Liver (tissue), 3 donors: ENCODE measurements at regions not wholly inside any gene's neighbourhood (a gene's known extent, or its start where the extent isn't known, plus 50 kb on each side); places are given as distances from the start of the nearest gene placed in this dataset.

Experiments
- EGR1 ChIP-seq, 2 donors: IDR thresholded peaks; 2 replicates each; pipeline ENCODE4 v1.6.1; 2016 to 2018; ENCODE audit warnings: antibody characterized with exemption in 2 of 2, low read depth in 2 of 2
- HNF4A ChIP-seq, 2 donors: conservative IDR thresholded peaks; 2 replicates each; pipeline ENCODE4 v1.6.1; 2016; ENCODE audit warnings: antibody characterized with exemption in 2 of 2, mild to moderate bottlenecking in 2 of 2
- HNF4G ChIP-seq: IDR thresholded peaks from 2 replicates; pipeline ENCODE4 v1.6.1; 2016; ENCODE audit warnings: antibody characterized with exemption
- JUND ChIP-seq, 2 donors: IDR thresholded peaks; 2 replicates each; pipeline ENCODE4 v1.6.1; 2016; ENCODE audit warnings: antibody characterized with exemption in 2 of 2
- NR2F2 ChIP-seq: IDR thresholded peaks from 2 replicates; pipeline ENCODE4 v1.6.1; 2016; ENCODE audit warnings: antibody characterized with exemption
- RAD21 ChIP-seq, 2 donors: IDR thresholded peaks; 2 replicates each; pipeline ENCODE4 v1.6.1; 2016; ENCODE audit warnings: antibody characterized with exemption in 2 of 2, mild to moderate bottlenecking in 2 of 2
- RXRA ChIP-seq, 2 donors: IDR thresholded peaks; 2 replicates each; pipeline ENCODE4 v1.6.1; 2017 to 2018; ENCODE audit warnings: antibody characterized with exemption in 2 of 2, mild to moderate bottlenecking in 1 of 2
- TAF1 ChIP-seq: conservative IDR thresholded peaks from 2 replicates; pipeline ENCODE4 v1.6.1; 2016; ENCODE audit warnings: antibody characterized with exemption, mild to moderate bottlenecking
- YY1 ChIP-seq: IDR thresholded peaks from 2 replicates; pipeline ENCODE4 v1.6.1; 2016; ENCODE audit warnings: antibody characterized with exemption, mild to moderate bottlenecking
- TF ChIP-seq, protein P1 (sequence below): fragments of 150-350 bp; IDR thresholded peaks from 2 replicates; pipeline ENCODE4 v1.5.1; 2017; ENCODE audit warnings: improper control_type of control experiment, low read depth, low read length; ENCODE audit not compliant: missing input control
- TF ChIP-seq, protein P2 (sequence below): IDR thresholded peaks from 2 replicates; pipeline ENCODE4 v1.6.1; 2016; ENCODE audit warnings: antibody characterized with exemption
- TF ChIP-seq, protein P3 (sequence below): IDR thresholded peaks from 2 replicates; pipeline ENCODE4 v1.6.1; 2016; ENCODE audit warnings: antibody characterized with exemption
- TF ChIP-seq, protein P4 (sequence below): IDR thresholded peaks from 2 replicates; pipeline ENCODE4 v1.6.1; 2016; ENCODE audit warnings: antibody characterized with exemption, mild to moderate bottlenecking
- donor health status: healthy.
- donor health status: healthy.

DNA sequence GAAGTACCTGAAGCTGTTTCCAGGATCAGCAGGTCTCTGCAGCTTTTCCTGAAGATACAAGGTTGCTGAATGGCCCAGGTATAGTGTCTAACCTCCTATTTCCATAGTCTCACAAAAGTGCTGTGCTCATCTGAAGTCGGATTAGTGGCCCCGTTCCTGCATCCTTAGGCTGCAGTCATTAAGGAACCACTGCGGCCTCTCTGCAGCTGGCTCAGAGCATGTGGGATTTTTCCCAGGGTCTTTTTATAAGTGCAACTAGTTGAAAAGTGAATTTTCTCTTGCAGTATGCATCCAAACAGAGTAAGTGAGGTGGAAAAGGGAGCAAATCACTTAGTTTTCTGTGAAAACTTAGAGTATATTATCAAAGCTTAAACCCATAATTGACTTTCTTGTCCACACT lies 565.3 kb upstream of the NEGR1 start:
- TF ChIP-seq, protein P1, sequence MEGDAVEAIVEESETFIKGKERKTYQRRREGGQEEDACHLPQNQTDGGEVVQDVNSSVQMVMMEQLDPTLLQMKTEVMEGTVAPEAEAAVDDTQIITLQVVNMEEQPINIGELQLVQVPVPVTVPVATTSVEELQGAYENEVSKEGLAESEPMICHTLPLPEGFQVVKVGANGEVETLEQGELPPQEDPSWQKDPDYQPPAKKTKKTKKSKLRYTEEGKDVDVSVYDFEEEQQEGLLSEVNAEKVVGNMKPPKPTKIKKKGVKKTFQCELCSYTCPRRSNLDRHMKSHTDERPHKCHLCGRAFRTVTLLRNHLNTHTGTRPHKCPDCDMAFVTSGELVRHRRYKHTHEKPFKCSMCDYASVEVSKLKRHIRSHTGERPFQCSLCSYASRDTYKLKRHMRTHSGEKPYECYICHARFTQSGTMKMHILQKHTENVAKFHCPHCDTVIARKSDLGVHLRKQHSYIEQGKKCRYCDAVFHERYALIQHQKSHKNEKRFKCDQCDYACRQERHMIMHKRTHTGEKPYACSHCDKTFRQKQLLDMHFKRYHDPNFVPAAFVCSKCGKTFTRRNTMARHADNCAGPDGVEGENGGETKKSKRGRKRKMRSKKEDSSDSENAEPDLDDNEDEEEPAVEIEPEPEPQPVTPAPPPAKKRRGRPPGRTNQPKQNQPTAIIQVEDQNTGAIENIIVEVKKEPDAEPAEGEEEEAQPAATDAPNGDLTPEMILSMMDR: no peak
- TF ChIP-seq HNF4A (conservative IDR thresholded peaks at IDR 0.05) (no peak), YY1 (no peak), TAF1 (no peak), NR2F2 (no peak), RXRA (IDR thresholded peaks at IDR 0.05) (no peak), EGR1 (IDR thresholded peaks at IDR 0.05; ENCODE audit: low read depth in 2 of 2) (no peak), JUND (IDR thresholded peaks at IDR 0.05) (no peak), RAD21 (IDR thresholded peaks at IDR 0.05) (no peak), HNF4G (no peak)
- TF ChIP-seq, protein P2, sequence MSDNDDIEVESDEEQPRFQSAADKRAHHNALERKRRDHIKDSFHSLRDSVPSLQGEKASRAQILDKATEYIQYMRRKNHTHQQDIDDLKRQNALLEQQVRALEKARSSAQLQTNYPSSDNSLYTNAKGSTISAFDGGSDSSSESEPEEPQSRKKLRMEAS: no peak
- TF ChIP-seq, protein P3, sequence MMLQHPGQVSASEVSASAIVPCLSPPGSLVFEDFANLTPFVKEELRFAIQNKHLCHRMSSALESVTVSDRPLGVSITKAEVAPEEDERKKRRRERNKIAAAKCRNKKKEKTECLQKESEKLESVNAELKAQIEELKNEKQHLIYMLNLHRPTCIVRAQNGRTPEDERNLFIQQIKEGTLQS: no peak
- TF ChIP-seq, protein P4, sequence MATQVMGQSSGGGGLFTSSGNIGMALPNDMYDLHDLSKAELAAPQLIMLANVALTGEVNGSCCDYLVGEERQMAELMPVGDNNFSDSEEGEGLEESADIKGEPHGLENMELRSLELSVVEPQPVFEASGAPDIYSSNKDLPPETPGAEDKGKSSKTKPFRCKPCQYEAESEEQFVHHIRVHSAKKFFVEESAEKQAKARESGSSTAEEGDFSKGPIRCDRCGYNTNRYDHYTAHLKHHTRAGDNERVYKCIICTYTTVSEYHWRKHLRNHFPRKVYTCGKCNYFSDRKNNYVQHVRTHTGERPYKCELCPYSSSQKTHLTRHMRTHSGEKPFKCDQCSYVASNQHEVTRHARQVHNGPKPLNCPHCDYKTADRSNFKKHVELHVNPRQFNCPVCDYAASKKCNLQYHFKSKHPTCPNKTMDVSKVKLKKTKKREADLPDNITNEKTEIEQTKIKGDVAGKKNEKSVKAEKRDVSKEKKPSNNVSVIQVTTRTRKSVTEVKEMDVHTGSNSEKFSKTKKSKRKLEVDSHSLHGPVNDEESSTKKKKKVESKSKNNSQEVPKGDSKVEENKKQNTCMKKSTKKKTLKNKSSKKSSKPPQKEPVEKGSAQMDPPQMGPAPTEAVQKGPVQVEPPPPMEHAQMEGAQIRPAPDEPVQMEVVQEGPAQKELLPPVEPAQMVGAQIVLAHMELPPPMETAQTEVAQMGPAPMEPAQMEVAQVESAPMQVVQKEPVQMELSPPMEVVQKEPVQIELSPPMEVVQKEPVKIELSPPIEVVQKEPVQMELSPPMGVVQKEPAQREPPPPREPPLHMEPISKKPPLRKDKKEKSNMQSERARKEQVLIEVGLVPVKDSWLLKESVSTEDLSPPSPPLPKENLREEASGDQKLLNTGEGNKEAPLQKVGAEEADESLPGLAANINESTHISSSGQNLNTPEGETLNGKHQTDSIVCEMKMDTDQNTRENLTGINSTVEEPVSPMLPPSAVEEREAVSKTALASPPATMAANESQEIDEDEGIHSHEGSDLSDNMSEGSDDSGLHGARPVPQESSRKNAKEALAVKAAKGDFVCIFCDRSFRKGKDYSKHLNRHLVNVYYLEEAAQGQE: no peak
